Spinal cord (tissue), 9 donors: ENCODE measurements at regions not wholly inside any gene's neighbourhood (a gene's known extent, or its start where the extent isn't known, plus 50 kb on each side); places are given as distances from the start of the nearest gene placed in this dataset.
A peak's percentile ranks its signal among the peaks of the same experiment; 100 is the strongest.

Experiments used
- DNase-seq, 6 donors: peaks; one replicate each; pipeline versions ENCODE4 v3.0.0 to v3.0.0-alpha.2; 2013 to 2015; ENCODE audit warnings: low spot score in 6 of 6, low read depth in 4 of 6
- H3K27ac ChIP-seq: one replicate; pipeline ENCODE4 v1.5.1; 2013; ENCODE audit warnings: low read depth, low read length, control low read depth
- H3K27me3 ChIP-seq: one replicate; pipeline ENCODE4 v1.6.1; 2013; ENCODE audit warnings: low read length; ENCODE audit not compliant: control insufficient read depth, insufficient read depth
- H3K36me3 ChIP-seq: one replicate; pipeline ENCODE4 v1.6.1; 2013; ENCODE audit warnings: low read length; ENCODE audit not compliant: control insufficient read depth, insufficient read depth
- H3K4me1 ChIP-seq: one replicate; pipeline ENCODE4 v1.6.1; 2013; ENCODE audit warnings: low read length; ENCODE audit not compliant: control insufficient read depth, insufficient read depth
- H3K4me3 ChIP-seq: one replicate; pipeline ENCODE4 v1.5.1; 2013; ENCODE audit warnings: low read depth, low read length, control low read depth
- H3K9me3 ChIP-seq: one replicate; pipeline ENCODE4 v1.6.1; 2013; ENCODE audit warnings: low read length; ENCODE audit not compliant: control insufficient read depth, insufficient read depth
- WGBS: methylation state at CpG from one replicate; pipeline ENCODE4 v1.1.5; 2013; ENCODE audit warnings: missing lambda C conversion rate; ENCODE audit not compliant: insufficient coverage; 5-methylcytosine and 5-hydroxymethylcytosine counted together
- donor health status: healthy.

DNA sequence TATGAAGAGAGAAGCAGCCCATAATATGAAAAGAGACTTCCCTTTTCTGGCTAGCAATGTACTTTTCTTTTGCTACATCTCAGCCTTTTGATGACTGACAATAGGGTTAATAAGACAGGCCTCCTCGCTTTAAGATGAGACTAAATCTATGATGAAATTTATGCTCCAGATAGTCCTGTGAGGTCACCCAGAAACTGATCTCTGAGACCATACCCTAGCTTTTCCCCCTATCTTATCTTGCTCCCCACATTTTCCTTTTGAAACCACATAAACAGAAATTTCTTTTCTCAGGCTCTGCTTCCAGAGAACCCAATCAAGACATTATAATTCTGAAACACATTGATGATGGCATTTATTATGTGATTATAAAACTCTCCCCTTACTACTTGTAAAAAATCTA lies 168.8 kb upstream of the CADM2 start:
- no peak for DNase-seq
- H3K4me3 ChIP-seq = no peak overlapping the region
- H3K4me1 ChIP-seq = no peaks in the 10 kb centered on the region
- no CpG with 5 or more reads among the region's 1 CpG for WGBS
- no peaks in the 10 kb centered on the region for H3K27me3 ChIP-seq
- H3K27ac ChIP-seq = no peak overlapping the region
- no peaks in the 10 kb centered on the region for H3K36me3 ChIP-seq
- no peaks in the 10 kb centered on the region for H3K9me3 ChIP-seq

DNA sequence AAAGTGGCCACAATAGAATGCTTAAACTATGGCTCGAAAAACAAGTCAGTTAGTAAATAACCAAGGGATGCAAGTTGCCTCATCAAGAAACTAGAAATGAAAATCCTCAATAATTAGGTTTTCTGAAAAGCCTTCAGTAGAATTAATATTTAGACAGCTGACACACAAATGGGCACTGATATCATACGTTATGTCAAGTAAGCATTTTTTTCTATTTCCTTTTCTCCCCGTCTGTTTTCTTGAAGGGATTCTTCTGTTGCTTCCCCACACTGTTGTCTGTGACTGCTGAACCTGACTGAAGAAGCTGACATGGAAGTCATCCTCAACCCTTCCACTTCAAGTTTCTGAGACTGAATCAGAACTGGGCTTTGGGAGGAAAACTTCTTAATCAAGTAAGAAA lies 151.8 kb upstream of the CADM2 start:
- no peak overlapping the region for H3K4me3 ChIP-seq
- H3K9me3 ChIP-seq = no peaks in the 10 kb centered on the region
- H3K27me3 ChIP-seq = no peaks in the 10 kb centered on the region
- no peak overlapping the region for H3K27ac ChIP-seq
- no peak for DNase-seq
- H3K36me3 ChIP-seq = no peaks in the 10 kb centered on the region
- 90% methylated on average over 3 of the region's 3 CpGs for WGBS
- no peaks in the 10 kb centered on the region for H3K4me1 ChIP-seq

DNA sequence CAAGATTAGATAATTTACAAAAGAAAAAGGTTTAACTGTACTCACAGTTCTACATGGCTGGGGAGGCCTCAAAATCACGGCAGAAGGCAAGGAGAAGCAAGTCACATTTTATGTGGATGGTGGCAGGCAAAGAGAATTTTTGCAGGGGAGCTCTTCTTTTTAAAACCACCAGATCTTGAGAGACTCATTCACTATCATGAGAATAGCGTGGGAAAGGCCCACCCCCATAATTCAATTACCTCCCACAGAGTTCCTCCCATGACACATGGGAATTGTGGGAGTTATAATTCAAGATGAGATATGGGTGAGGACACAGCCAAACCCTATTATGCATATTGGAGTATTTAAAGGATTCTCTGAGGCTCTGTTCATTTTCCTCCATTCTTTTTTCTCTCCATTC lies 138.7 kb upstream of the CADM2 start:
- Histone ChIP-seq H3K4me1 (no peaks in the 10 kb centered on the region), H3K36me3 (no peaks in the 10 kb centered on the region), H3K9me3 (no peaks in the 10 kb centered on the region), H3K4me3 (no peak overlapping the region), H3K27ac (no peak overlapping the region), H3K27me3 (no peaks in the 10 kb centered on the region)
- DNase-seq = no peak
- no CpG with 5 or more reads among the region's 2 CpGs for WGBS

DNA sequence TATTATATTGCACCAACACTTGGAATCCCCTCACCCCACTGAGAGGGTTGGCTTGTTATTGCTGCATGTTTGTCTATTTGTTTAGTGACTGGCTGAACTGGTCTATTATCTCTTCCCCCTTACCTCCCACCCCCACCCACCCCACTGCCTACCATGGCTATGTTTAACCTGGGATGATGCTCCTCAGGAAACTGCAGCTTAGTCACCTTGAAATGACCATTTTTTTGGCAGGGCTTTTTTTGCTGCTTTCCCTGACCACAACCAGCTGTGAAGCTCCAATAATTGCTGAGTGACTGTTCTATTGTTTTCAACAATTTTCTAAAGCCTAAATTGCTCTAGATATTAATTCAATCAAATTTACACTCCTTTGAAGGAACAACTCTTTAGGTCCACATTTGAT lies 137.9 kb upstream of the CADM2 start:
- H3K4me3 ChIP-seq = no peak overlapping the region
- H3K4me1 ChIP-seq = no peaks in the 10 kb centered on the region
- no peaks in the 10 kb centered on the region for H3K36me3 ChIP-seq
- DNase-seq = no peak
- H3K27me3 ChIP-seq = no peaks in the 10 kb centered on the region
- H3K27ac ChIP-seq = no peak overlapping the region
- no peaks in the 10 kb centered on the region for H3K9me3 ChIP-seq

DNA sequence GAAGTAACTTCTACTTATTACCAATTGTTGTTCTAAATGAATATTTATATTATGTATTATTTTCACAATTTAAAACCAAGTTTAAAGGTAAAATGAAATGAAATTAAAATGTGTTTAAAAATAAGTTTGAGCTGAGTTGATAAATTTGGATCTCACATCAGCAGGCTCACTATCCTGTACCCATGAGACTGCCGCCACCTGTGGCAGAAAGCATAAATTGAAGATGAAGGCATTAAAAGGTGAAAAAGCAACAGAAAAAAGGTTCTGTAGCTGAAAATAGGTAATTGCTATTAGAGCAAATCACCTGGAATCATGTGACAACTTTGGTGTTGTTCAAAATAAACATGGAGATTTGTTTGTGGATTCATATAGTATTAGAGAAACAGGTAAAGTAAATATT lies 133.0 kb upstream of the CADM2 start:
- Histone ChIP-seq H3K4me3 (no peak overlapping the region), H3K4me1 (no peaks in the 10 kb centered on the region), H3K9me3 (no peaks in the 10 kb centered on the region), H3K27me3 (no peaks in the 10 kb centered on the region), H3K36me3 (no peaks in the 10 kb centered on the region), H3K27ac (no peak overlapping the region)
- no peak for DNase-seq
- WGBS = no CpG with 5 or more reads among the region's 1 CpG

DNA sequence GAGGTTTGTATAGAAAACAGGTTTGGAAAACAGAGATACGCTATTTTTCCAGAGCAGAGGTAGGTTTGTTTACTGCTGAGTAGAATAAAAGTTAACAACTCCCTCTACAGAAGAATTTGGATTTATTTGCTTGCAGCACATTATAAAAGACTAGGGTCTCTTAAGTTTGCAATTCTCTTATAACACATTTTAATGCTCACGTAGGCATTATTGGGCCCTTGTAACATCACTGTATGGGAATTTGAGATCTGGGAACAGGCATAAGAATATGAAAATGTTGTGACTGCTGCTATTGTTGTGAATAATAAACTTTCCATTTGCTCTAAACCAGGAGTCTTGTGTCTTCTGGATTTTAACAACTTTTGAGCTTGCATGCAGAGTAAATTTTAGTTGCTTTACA lies 128.3 kb upstream of the CADM2 start:
- no peaks in the 10 kb centered on the region for H3K36me3 ChIP-seq
- WGBS = no CpG with 5 or more reads among the region's 2 CpGs
- no peaks in the 10 kb centered on the region for H3K4me1 ChIP-seq
- no peak overlapping the region for H3K27ac ChIP-seq
- no peak for DNase-seq
- H3K9me3 ChIP-seq = no peaks in the 10 kb centered on the region
- H3K4me3 ChIP-seq = no peak overlapping the region
- no peaks in the 10 kb centered on the region for H3K27me3 ChIP-seq

DNA sequence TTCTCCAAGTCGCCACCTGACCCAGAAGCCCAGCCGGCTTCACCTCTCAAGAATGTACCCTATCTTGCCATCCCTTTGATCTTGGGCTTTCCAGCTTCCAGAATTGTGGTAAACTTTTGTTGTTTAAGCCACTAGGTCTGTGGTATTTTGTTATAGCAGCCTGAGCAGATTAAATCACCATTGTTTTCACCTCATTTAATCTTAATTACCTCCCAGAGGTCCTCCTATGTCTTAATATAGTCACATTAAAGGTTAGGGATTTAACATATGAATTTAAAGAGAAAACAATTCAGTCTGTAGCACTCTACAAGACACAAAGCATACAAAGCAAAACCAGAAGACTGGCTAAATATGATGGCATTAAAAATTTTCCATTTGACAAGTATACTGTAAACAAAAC lies 123.4 kb upstream of the CADM2 start:
- Histone ChIP-seq H3K9me3 (no peaks in the 10 kb centered on the region), H3K4me1 (no peaks in the 10 kb centered on the region), H3K4me3 (no peak overlapping the region), H3K27ac (no peak overlapping the region), H3K27me3 (no peaks in the 10 kb centered on the region), H3K36me3 (no peaks in the 10 kb centered on the region)
- DNase-seq = peak in 1 of 6 donors; percentile 60
- no CpG with 5 or more reads among the region's 2 CpGs for WGBS

DNA sequence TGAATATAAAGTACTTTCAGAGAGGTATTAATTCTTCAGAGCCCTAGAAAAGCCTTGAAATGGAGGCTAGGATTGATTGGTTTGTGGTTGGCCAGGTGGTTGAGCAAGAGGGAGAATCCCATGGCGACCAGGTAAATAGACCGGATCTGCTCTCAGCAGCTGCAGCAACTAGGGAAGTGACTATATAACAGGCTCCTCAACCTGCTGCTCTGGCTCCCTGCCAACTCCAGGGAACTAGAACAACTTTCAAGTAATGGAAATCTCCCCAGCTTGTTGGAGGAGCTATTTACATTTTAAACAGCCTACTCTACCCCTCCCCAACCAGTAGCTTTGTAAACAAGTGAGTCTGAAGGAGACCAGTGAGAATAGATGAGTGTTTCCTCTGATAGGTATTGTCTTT lies 121.8 kb upstream of the CADM2 start:
- Histone ChIP-seq H3K9me3 (no peaks in the 10 kb centered on the region), H3K36me3 (no peaks in the 10 kb centered on the region), H3K27ac (no peak overlapping the region), H3K27me3 (no peaks in the 10 kb centered on the region), H3K4me1 (no peaks in the 10 kb centered on the region), H3K4me3 (no peak overlapping the region)
- WGBS = no CpG with 5 or more reads among the region's 2 CpGs
- DNase-seq = peak in 5 of 6 donors; percentile 1 to 89 (median 16)

DNA sequence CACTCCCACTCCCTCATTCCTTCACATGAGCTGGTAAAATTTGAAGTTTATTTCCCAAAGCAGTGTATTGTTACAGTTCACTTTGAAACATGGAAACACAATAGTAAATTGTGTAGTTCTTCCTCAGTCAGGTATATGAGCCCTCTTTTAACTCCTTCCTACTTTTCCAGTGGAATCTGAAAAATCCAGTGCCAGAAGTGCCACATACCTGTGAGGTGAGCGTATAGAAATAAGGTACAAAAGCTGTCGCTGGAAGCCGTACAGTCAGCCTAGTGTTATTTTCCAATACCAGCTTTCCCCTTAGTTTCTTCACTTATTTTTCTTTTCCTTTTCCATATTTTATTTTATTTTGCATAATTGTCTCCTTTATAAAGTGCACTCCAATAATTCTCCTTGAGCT lies 81.7 kb upstream of the CADM2 start:
- no peak for DNase-seq
- H3K36me3 ChIP-seq = no peaks in the 10 kb centered on the region
- no peaks in the 10 kb centered on the region for H3K4me1 ChIP-seq

DNA sequence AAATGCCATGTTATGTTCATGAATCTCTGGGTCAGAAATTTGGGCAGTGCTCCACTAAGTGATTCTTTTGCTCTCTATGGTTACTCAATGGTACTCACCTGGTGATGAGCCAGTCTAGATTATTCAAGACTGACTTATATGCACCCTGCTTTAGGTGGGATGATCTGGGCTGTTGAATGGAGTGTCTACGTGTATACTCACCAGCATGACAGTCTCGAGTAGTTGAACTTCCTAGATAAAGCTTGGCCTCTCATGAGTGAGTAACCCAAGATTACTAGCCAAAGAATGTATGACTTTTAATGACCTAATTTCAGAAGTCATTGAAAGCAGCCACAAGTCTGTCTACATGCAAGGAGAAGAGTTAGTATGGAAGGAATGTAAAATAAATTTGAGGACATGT lies 77.5 kb upstream of the CADM2 start:
- Histone ChIP-seq H3K4me1 (no peaks in the 10 kb centered on the region), H3K27me3 (no peaks in the 10 kb centered on the region), H3K9me3 (no peaks in the 10 kb centered on the region), H3K4me3 (no peak overlapping the region), H3K27ac (no peak overlapping the region), H3K36me3 (no peaks in the 10 kb centered on the region)
- WGBS = no CpG with 5 or more reads among the region's 2 CpGs
- no peak for DNase-seq

More for the DNA sequence above, 81.7 kb upstream of the CADM2 start:
- Histone ChIP-seq H3K27me3 (no peaks in the 10 kb centered on the region), H3K27ac (no peak overlapping the region), H3K4me3 (no peak overlapping the region), H3K9me3 (no peaks in the 10 kb centered on the region)
- WGBS = no CpG with 5 or more reads among the region's 3 CpGs
